Nephron (organoid): ENCODE measurements at regions not wholly inside any gene's neighbourhood (a gene's known extent, or its start where the extent isn't known, plus 50 kb on each side); places are given as distances from the start of the nearest gene placed in this dataset.

Experiments
- H3K27ac Mint-ChIP-seq, 3 experiments: 2 replicates each; pipeline ENCODE4 v1.8.0; 2020; ENCODE audit warnings: mixed read lengths in 3 of 3, mild to moderate bottlenecking in 2 of 3, moderate library complexity in 1 of 3
- H3K27me3 Mint-ChIP-seq: 2 replicates; pipeline ENCODE4 v1.8.0; 2021; ENCODE audit warnings: low read depth, mild to moderate bottlenecking, moderate library complexity, mixed read lengths
- H3K36me3 Mint-ChIP-seq: 2 replicates; pipeline ENCODE4 v1.8.0; 2020; ENCODE audit warnings: low read depth, mixed read lengths
- H3K4me1 Mint-ChIP-seq: 2 replicates; pipeline ENCODE4 v1.8.0; 2020; ENCODE audit warnings: mixed read lengths
- H3K4me3 Mint-ChIP-seq, 3 experiments: 2 replicates each; pipeline ENCODE4 v1.8.0; 2020; ENCODE audit warnings: mild to moderate bottlenecking in 3 of 3, mixed read lengths in 3 of 3, moderate library complexity in 2 of 3
- H3K9me3 Mint-ChIP-seq: 2 replicates; pipeline ENCODE4 v1.8.0; 2020; ENCODE audit warnings: mixed read lengths
- TF ChIP-seq, protein P1 (sequence below), 3 experiments: fragments of 200-600 bp; sonication (generic); IDR thresholded peaks; one replicate each; pipeline ENCODE4 v1.5.0; 2021; ENCODE audit warnings: antibody characterized with exemption in 3 of 3; ENCODE audit not compliant: unreplicated experiment in 3 of 3

DNA sequence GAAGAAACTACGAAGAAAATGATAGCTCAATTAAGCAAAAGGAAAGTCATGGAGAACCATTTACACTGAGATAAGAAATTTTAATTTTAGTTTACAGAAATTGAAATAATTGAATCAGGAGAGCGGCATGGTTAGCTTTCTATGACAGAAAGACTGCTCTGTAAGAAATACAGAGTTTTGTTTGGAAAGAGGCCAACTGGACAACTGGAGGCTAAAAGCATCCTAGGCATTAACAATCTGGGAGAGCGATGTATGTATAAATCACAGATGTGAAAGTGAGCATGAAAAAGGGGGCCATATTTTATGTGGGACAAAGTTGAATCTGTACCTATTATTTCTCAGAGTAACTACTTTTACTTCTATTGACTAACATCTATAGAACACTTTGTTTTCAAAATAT, 1608.8 kb upstream of the PCDH20 start:
- TF ChIP-seq, protein P1, sequence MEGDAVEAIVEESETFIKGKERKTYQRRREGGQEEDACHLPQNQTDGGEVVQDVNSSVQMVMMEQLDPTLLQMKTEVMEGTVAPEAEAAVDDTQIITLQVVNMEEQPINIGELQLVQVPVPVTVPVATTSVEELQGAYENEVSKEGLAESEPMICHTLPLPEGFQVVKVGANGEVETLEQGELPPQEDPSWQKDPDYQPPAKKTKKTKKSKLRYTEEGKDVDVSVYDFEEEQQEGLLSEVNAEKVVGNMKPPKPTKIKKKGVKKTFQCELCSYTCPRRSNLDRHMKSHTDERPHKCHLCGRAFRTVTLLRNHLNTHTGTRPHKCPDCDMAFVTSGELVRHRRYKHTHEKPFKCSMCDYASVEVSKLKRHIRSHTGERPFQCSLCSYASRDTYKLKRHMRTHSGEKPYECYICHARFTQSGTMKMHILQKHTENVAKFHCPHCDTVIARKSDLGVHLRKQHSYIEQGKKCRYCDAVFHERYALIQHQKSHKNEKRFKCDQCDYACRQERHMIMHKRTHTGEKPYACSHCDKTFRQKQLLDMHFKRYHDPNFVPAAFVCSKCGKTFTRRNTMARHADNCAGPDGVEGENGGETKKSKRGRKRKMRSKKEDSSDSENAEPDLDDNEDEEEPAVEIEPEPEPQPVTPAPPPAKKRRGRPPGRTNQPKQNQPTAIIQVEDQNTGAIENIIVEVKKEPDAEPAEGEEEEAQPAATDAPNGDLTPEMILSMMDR (IDR thresholded peaks at IDR 0.05; ENCODE audit: unreplicated experiment in 3 of 3): no peak
- no peaks in the 10 kb centered on the region for H3K9me3 Mint-ChIP-seq
- H3K27ac Mint-ChIP-seq: peak overlapping the region; percentile 28 to 61 (median 31)
- H3K4me1 Mint-ChIP-seq: peaks cover 26% of the 10 kb centered on the region
- H3K4me3 Mint-ChIP-seq: peak overlapping the region in 1 of 3 experiments; percentile 5
- H3K27me3 Mint-ChIP-seq: no peaks in the 10 kb centered on the region
- H3K36me3 Mint-ChIP-seq: no peaks in the 10 kb centered on the region

GRCh38 chr13:63011996-63012395, 1596.3 kb upstream of the PCDH20 start:
- peaks cover 5% of the 10 kb centered on the region for H3K36me3 Mint-ChIP-seq
- TF ChIP-seq, protein P1 (IDR thresholded peaks at IDR 0.05; ENCODE audit: unreplicated experiment in 3 of 3): no peak
- no peaks in the 10 kb centered on the region for H3K4me1 Mint-ChIP-seq
- H3K4me3 Mint-ChIP-seq: no peak overlapping the region
- H3K27me3 Mint-ChIP-seq: no peaks in the 10 kb centered on the region
- H3K27ac Mint-ChIP-seq: no peak overlapping the region
- H3K9me3 Mint-ChIP-seq: peaks cover 43% of the 10 kb centered on the region

GRCh38 chr13:63010072-63010658, 1594.5 kb upstream of the PCDH20 start:
- no peaks in the 10 kb centered on the region for H3K27me3 Mint-ChIP-seq
- H3K36me3 Mint-ChIP-seq: peaks cover 5% of the 10 kb centered on the region
- H3K4me1 Mint-ChIP-seq: no peaks in the 10 kb centered on the region
- TF ChIP-seq, protein P1 (IDR thresholded peaks at IDR 0.05; ENCODE audit: unreplicated experiment in 3 of 3): no peak
- no peak overlapping the region for H3K4me3 Mint-ChIP-seq
- no peak overlapping the region for H3K27ac Mint-ChIP-seq
- peaks cover 46% of the 10 kb centered on the region for H3K9me3 Mint-ChIP-seq

- TF ChIP-seq, protein P1 (IDR thresholded peaks at IDR 0.05; ENCODE audit: unreplicated experiment in 3 of 3): no peak
- Mint-ChIP-seq H3K9me3 (peaks cover 60% of the 10 kb centered on the region), H3K4me1 (no peaks in the 10 kb centered on the region), H3K27me3 (no peaks in the 10 kb centered on the region), H3K4me3 (no peak overlapping the region), H3K27ac (no peak overlapping the region), H3K36me3 (peaks cover 4% of the 10 kb centered on the region)
Measured at GRCh38 chr13:63005625-63006024, 1590.0 kb upstream of the PCDH20 start.

GRCh38 chr13:62997696-62998095, 1582.0 kb upstream of the PCDH20 start:
- no peaks in the 10 kb centered on the region for H3K36me3 Mint-ChIP-seq
- H3K4me1 Mint-ChIP-seq: no peaks in the 10 kb centered on the region

More at GRCh38 chr13:62997696-62998095, 1582.0 kb upstream of the PCDH20 start:
- no peak overlapping the region for H3K27ac Mint-ChIP-seq
- no peaks in the 10 kb centered on the region for H3K27me3 Mint-ChIP-seq
- H3K9me3 Mint-ChIP-seq: peaks cover 7% of the 10 kb centered on the region
- TF ChIP-seq, protein P1 (IDR thresholded peaks at IDR 0.05; ENCODE audit: unreplicated experiment in 3 of 3): no peak
- no peak overlapping the region for H3K4me3 Mint-ChIP-seq
